GM13977 (cell line): ENCODE measurements at regions not wholly inside any gene's neighbourhood (a gene's known extent, or its start where the extent isn't known, plus 50 kb on each side); places are given as distances from the start of the nearest gene placed in this dataset.

Source experiments
- DNase-seq: peaks from one replicate; pipeline ENCODE4 v3.0.0; 2012; ENCODE audit warnings: low spot score
- in situ Hi-C: fragments of 300-500 bp; cut with MboI; formaldehyde crosslinking; loops from one replicate; pipeline ENCODE4 v1.12.0; 2022; ENCODE audit warnings: low sequenced_read_pairs, low pct_unique_long_range_greater_than_20kb, mixed read lengths, inconsistent platforms; ENCODE audit not compliant: unreplicated experiment
- TF ChIP-seq, protein P1 (sequence below): IDR thresholded peaks from 2 replicates; pipeline ENCODE4 v1.5.1; 2012; ENCODE audit warnings: mild to moderate bottlenecking, control low read depth; ENCODE audit not compliant: insufficient read depth; ENCODE audit errors: extremely low read depth, missing control alignments

GRCh38 chr2:163453920-163454319 is 281.9 kb downstream of the FIGN start:
- TF ChIP-seq, protein P1, sequence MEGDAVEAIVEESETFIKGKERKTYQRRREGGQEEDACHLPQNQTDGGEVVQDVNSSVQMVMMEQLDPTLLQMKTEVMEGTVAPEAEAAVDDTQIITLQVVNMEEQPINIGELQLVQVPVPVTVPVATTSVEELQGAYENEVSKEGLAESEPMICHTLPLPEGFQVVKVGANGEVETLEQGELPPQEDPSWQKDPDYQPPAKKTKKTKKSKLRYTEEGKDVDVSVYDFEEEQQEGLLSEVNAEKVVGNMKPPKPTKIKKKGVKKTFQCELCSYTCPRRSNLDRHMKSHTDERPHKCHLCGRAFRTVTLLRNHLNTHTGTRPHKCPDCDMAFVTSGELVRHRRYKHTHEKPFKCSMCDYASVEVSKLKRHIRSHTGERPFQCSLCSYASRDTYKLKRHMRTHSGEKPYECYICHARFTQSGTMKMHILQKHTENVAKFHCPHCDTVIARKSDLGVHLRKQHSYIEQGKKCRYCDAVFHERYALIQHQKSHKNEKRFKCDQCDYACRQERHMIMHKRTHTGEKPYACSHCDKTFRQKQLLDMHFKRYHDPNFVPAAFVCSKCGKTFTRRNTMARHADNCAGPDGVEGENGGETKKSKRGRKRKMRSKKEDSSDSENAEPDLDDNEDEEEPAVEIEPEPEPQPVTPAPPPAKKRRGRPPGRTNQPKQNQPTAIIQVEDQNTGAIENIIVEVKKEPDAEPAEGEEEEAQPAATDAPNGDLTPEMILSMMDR, result no peak
- in situ Hi-C loops, result no loop called here
- DNase-seq, result no peak

DNA sequence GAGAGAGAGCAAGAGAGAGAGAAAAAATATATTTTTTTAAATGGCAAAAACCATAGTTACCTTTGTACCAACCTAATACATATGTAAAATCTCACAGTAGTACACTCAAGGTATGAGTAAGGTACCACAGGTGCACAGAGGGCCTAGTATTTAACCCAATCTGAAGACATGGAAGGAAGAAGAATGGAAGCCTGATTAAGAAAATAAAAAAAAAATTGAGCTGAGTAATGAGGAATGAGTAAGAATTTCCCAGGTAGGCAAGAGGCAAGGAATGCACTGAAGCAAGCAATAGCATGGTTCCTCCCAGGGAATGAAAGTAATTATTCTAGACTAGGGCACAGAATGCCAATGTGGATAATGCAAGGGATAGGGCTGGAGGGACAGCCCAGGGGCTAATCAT is 294.2 kb downstream of the FIGN start:
- in situ Hi-C loops, result no loop called here
- DNase-seq, result no peak
- TF ChIP-seq, protein P1, result no peak

DNA sequence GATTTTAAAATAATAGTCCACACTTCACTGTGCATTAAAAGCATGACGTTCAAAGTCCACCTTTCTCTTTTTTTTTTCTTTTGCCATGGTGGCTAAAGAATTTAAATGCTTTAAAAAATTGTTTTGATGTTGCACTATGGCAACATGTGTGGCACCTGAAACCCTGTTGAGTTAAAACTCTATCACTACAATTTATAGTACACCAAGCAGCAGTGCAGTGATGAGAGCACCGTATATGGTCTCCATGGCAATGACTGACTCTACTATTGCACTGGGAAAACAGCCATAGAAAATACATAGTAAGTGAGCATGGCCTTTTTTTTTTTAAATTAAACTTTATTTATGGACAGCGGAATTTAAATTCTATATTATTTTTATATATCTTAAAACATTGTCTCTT is 298.8 kb downstream of the FIGN start:
- no peak for DNase-seq
- TF ChIP-seq, protein P1, result no peak
- in situ Hi-C loops, result no loop called here

DNA sequence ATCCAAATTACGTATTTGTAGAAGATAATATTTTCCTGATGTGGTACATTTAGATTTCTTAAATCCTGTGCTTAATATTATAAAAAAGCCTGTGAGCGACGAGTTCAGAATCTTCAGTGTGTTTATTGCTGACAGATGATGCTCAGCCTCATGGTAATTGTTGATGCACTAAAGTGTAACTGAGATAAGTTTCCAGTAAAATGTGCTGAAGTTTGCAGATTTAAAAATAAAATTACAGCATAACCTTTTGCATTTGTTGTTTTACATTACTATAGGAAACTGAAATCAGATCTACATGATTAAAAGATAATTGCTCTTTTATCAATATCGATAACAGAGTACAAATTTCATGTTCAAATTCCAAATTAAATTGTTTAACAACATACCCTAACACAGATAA is 307.6 kb downstream of the FIGN start:
- no peak for DNase-seq
- in situ Hi-C loops, result no loop called here
- TF ChIP-seq, protein P1, result no peak

GRCh38 chr2:163420604-163421003 is 315.2 kb downstream of the FIGN start:
- in situ Hi-C loops, result no loop called here
- no peak for DNase-seq
- TF ChIP-seq, protein P1, result no peak

DNA sequence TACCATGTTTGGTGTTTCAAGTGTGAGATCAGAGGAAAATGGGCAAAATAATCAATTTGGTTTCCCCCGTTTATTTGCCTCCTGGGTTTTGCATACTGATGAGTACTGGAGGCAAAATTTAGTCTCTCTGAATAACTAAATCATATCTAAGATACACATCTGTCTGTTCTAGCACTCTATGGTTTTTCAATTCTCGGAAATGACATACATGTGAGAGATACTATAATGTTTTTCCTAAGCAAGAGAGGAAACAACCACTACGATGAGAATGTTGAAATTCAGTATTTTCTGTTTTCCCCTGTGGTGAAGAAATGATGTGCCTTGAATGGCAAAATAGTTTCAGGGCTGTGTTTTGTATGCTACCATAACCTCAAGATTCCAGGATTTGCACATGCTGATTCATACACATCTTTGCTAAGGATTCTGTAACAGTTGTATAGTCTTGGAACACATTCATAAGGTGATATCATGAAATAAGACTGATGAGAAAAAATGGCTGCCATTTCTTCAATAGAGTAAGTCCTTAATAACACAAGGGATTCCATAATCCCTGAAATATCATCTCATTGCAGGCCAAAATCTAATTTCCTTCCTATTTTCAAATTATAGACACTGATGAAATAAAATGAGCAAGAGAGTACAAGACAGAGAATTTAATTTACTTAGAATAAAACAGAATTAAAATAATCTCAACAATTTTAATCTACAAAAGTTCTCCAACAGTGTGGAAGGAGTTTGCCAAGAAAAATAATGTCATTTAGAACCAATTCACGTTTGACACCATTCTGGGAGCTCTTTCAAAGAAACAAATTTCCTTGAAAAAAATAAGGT is 316.6 kb downstream of the FIGN start:
- TF ChIP-seq, protein P1, result no peak
- in situ Hi-C loops, result no loop called here
- no peak for DNase-seq
